Endothelial cell of umbilical vein (primary cell): ENCODE measurements at regions not wholly inside any gene's neighbourhood (a gene's known extent, or its start where the extent isn't known, plus 50 kb on each side); places are given as distances from the start of the nearest gene placed in this dataset.

Experiments used
- BruUV-seq: library from RNA; stranded (reverse); fragments of 400-500 nt; replicated peaks from 2 replicates; lab custom pipeline; 2021; lab: Mats Ljungman, UMichigan
- CTCF ChIA-PET: fragments of 300-600, 350-600 bp; sonication (Branson Sonifier 250); formaldehyde crosslinking; loops from one replicate; lab custom pipeline; 2021; ENCODE audit warnings: antibody characterized with exemption, inconsistent platforms; lab: Charles Lee
- POLR2A ChIA-PET: fragments of 300-600, 350-600 bp; sonication (Branson Sonifier 250); formaldehyde crosslinking; loops from one replicate; lab custom pipeline; 2021; ENCODE audit warnings: antibody characterized with exemption, inconsistent platforms; lab: Charles Lee
- DNase-seq: peaks from one replicate; pipeline ENCODE4 v3.0.0-alpha.2; 2011; ENCODE audit warnings: low read depth, low spot score
- FAIRE-seq: peaks from 2 replicates; lab custom pipeline; 2011; peaks lifted over from hg19 to GRCh38; lab: Jason Lieb, UNC
- H2AFZ ChIP-seq: 2 replicates; pipeline ENCODE4 v1.6.0; 2012; ENCODE audit warnings: low read depth, low read length, control low read depth, inconsistent platforms
- H3K27ac ChIP-seq: 2 replicates; pipeline ENCODE4 v1.5.1; 2011; ENCODE audit warnings: low read depth, mild to moderate bottlenecking, control low read depth, low read length, moderate library complexity; ENCODE audit not compliant: insufficient read depth
- H3K27me3 ChIP-seq, 2 experiments: 2 replicates each; pipeline versions ENCODE4 v1.6.0 to v1.6.1; 2011; ENCODE audit warnings: low read length in 2 of 2, mixed read lengths in 1 of 2; ENCODE audit not compliant: control insufficient read depth in 2 of 2, insufficient read depth in 2 of 2
- H3K36me3 ChIP-seq, 2 experiments: 2 replicates in 1 of 2; 3 replicates in 1 of 2; pipeline ENCODE4 v1.5.1; 2011; ENCODE audit warnings: low read length in 2 of 2, mild to moderate bottlenecking in 1 of 2, moderate library complexity in 1 of 2; ENCODE audit not compliant: control insufficient read depth in 2 of 2, insufficient read depth in 2 of 2; ENCODE audit errors: extremely low read depth in 1 of 2
- H3K4me1 ChIP-seq: 3 replicates; pipeline ENCODE4 v1.5.1; 2011; ENCODE audit warnings: mild to moderate bottlenecking, low read length; ENCODE audit not compliant: control insufficient read depth, insufficient read depth; ENCODE audit errors: extremely low read depth
- H3K4me2 ChIP-seq: 2 replicates; pipeline ENCODE4 v1.6.1; 2011; ENCODE audit warnings: low read length, control low read depth, mixed read lengths; ENCODE audit not compliant: insufficient read depth
- H3K4me3 ChIP-seq, 3 experiments: fragments of 200-600 bp in 1 of 3; sonication (generic), shearing (Covaris generic) in 1 of 3; replicated peaks in 1 of 3; 2 replicates each; pipeline ENCODE4 v1.5.1; 2011 to 2016; ENCODE audit warnings: control low read depth in 3 of 3, low read length in 3 of 3, mild to moderate bottlenecking in 2 of 3, inconsistent platforms in 1 of 3, low read depth in 1 of 3, moderate library complexity in 1 of 3; ENCODE audit not compliant: insufficient read depth in 1 of 3
- H3K79me2 ChIP-seq: 2 replicates; pipeline ENCODE4 v1.6.0; 2012; ENCODE audit warnings: low read length, inconsistent platforms; ENCODE audit not compliant: control insufficient read depth, insufficient read depth
- H3K9ac ChIP-seq: replicated peaks from 2 replicates; pipeline ENCODE3; 2011; ENCODE audit warnings: low read length, control low read depth; ENCODE audit not compliant: insufficient read depth; ENCODE audit errors: extremely low read depth
- H3K9me1 ChIP-seq: replicated peaks from 3 replicates; pipeline ENCODE4 v1.6.0; 2011; ENCODE audit warnings: mild to moderate bottlenecking, low read length; ENCODE audit not compliant: control insufficient read depth, insufficient read depth; ENCODE audit errors: extremely low read depth
- H3K9me3 ChIP-seq: replicated peaks from 2 replicates; pipeline ENCODE4 v1.5.1; 2012; ENCODE audit warnings: low read length, inconsistent platforms; ENCODE audit not compliant: control insufficient read depth, insufficient read depth
- H4K20me1 ChIP-seq: replicated peaks from 2 replicates; pipeline ENCODE3; 2011; ENCODE audit warnings: mild to moderate bottlenecking, low read length; ENCODE audit not compliant: control insufficient read depth, insufficient read depth; ENCODE audit errors: extremely low read depth
- EZH2 ChIP-seq: IDR thresholded peaks from 2 replicates; pipeline ENCODE4 v1.6.1; 2012; ENCODE audit warnings: borderline replicate concordance, low read depth, mild to moderate bottlenecking, moderate library complexity, low read length, inconsistent platforms; ENCODE audit not compliant: severe bottlenecking
- FOS ChIP-seq: IDR thresholded peaks from 2 replicates; pipeline ENCODE4 v1.6.1; 2011; ENCODE audit warnings: mild to moderate bottlenecking, low read length, moderate library complexity, borderline replicate concordance; ENCODE audit not compliant: insufficient read depth
- GATA2 ChIP-seq: IDR thresholded peaks from 2 replicates; pipeline ENCODE4 v1.7.0; 2011; ENCODE audit warnings: low read depth, mild to moderate bottlenecking, moderate library complexity, mixed read lengths, low read length; ENCODE audit not compliant: insufficient read length, insufficient read depth
- JUN ChIP-seq: IDR thresholded peaks from 2 replicates; pipeline ENCODE4 v1.6.1; 2011; ENCODE audit warnings: borderline replicate concordance, low read depth; ENCODE audit not compliant: insufficient read length, insufficient read depth
- MAX ChIP-seq: IDR thresholded peaks from 2 replicates; pipeline ENCODE4 v1.6.1; 2011; ENCODE audit not compliant: insufficient read depth, insufficient read length
- MYC ChIP-seq: IDR thresholded peaks from one replicate; pipeline ENCODE4 v1.6.1; 2011; ENCODE audit warnings: mild to moderate bottlenecking, low read depth, low read length
- POLR2A ChIP-seq: IDR thresholded peaks from 2 replicates; pipeline ENCODE4 v1.6.1; 2012; ENCODE audit warnings: low read depth, mild to moderate bottlenecking, control low read depth, low read length
- POLR2AphosphoS5 ChIP-seq: IDR thresholded peaks from 2 replicates; pipeline ENCODE4 v1.6.1; 2012; ENCODE audit warnings: low read depth, mild to moderate bottlenecking, control low read depth, low read length, moderate library complexity; ENCODE audit not compliant: insufficient read depth
- dilution Hi-C: fragments of 300-500 bp; cut with MboI; formaldehyde crosslinking; loops from one replicate; pipeline ENCODE4 v1.15.0; 2019; ENCODE audit warnings: low sequenced_read_pairs; ENCODE audit not compliant: extremely low pct_ligation_motif_present
- intact Hi-C: fragments of 100-400 bp; cut with micrococcal nuclease; formaldehyde crosslinking; loops from one replicate; pipeline ENCODE4 v1.10.0; 2022
- TF ChIP-seq, protein P1 (sequence below), 2 donors: IDR thresholded peaks; 1 replicate in 1 of 2; 2 replicates in 1 of 2; pipeline ENCODE4 v1.5.1; 2011; ENCODE audit warnings: low read length in 2 of 2, mild to moderate bottlenecking in 2 of 2, moderate library complexity in 2 of 2, control low read depth in 1 of 2, inconsistent platforms in 1 of 2, low read depth in 1 of 2; ENCODE audit not compliant: insufficient read depth in 1 of 2; ENCODE audit errors: extremely low read depth in 1 of 2

GRCh38 chr10:57008189-57008588 lies 647.1 kb upstream of the ZWINT start:
- ChIA-PET CTCF (no interaction called here), POLR2A (no interaction called here)
- dilution Hi-C loops (no loop called here), intact Hi-C loops (no loop called here)
- Histone ChIP-seq H3K79me2 (no peaks in the 10 kb centered on the region), H3K9me1 (no peaks in the 10 kb centered on the region), H3K27ac (no peak overlapping the region), H2AFZ (no peak overlapping the region), H3K4me1 (no peaks in the 10 kb centered on the region), H3K36me3 (no peaks in the 10 kb centered on the region), H3K4me2 (no peak overlapping the region), H3K9me3 (peaks cover 3% of the 10 kb centered on the region), H3K4me3 (no peak overlapping the region), H3K27me3 (no peaks in the 10 kb centered on the region), H4K20me1 (no peaks in the 10 kb centered on the region), H3K9ac (no peak overlapping the region)
- BruUV-seq = no TSS peak
- no peak for FAIRE-seq
- no peak for DNase-seq
- TF ChIP-seq POLR2A = no peak
- TF ChIP-seq POLR2AphosphoS5 = no peak
- no peak for TF ChIP-seq GATA2
- TF ChIP-seq FOS = no peak
- TF ChIP-seq MYC = no peak
- no peak for TF ChIP-seq JUN
- TF ChIP-seq, protein P1, sequence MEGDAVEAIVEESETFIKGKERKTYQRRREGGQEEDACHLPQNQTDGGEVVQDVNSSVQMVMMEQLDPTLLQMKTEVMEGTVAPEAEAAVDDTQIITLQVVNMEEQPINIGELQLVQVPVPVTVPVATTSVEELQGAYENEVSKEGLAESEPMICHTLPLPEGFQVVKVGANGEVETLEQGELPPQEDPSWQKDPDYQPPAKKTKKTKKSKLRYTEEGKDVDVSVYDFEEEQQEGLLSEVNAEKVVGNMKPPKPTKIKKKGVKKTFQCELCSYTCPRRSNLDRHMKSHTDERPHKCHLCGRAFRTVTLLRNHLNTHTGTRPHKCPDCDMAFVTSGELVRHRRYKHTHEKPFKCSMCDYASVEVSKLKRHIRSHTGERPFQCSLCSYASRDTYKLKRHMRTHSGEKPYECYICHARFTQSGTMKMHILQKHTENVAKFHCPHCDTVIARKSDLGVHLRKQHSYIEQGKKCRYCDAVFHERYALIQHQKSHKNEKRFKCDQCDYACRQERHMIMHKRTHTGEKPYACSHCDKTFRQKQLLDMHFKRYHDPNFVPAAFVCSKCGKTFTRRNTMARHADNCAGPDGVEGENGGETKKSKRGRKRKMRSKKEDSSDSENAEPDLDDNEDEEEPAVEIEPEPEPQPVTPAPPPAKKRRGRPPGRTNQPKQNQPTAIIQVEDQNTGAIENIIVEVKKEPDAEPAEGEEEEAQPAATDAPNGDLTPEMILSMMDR (IDR thresholded peaks at IDR 0.05; ENCODE audit: extremely low read depth in 1 of 2, insufficient read depth in 1 of 2, low read depth in 1 of 2, low read length in 2 of 2) = no peak
- no peak for TF ChIP-seq MAX
- no peak for TF ChIP-seq EZH2
